Stimulated activated effector memory CD8-positive, alpha-beta T cell treated with anti-CD3 and anti-CD28 coated beads, Interleukin-12 subunit alpha, Interleukin-12 subunit beta, amount 100 ng/mL, for 72 hours (primary cell): ENCODE measurements at regions not wholly inside any gene's neighbourhood (a gene's known extent, or its start where the extent isn't known, plus 50 kb on each side); places are given as distances from the start of the nearest gene placed in this dataset.

Source experiments
- ATAC-seq: fragments of 150-1000 bp; cut with Tn5 transposase; 2 replicates; pipeline ENCODE4 v1.10.0; 2021
- DNase-seq, 2 donors: peaks; one replicate each; pipeline ENCODE4 v3.0.0; 2021 to 2022; ENCODE audit warnings: low spot score in 2 of 2
- H3K27ac Mint-ChIP-seq: one replicate; pipeline ENCODE4 v1.8.0; 2022; ENCODE audit warnings: mild to moderate bottlenecking, mixed read lengths
- H3K36me3 Mint-ChIP-seq: one replicate; pipeline ENCODE4 v1.8.0; 2022; ENCODE audit warnings: mild to moderate bottlenecking, mixed read lengths
- H3K4me1 Mint-ChIP-seq: one replicate; pipeline ENCODE4 v1.8.0; 2022; ENCODE audit warnings: mixed read lengths
- H3K4me3 Mint-ChIP-seq: one replicate; pipeline ENCODE4 v1.8.0; 2022; ENCODE audit warnings: mild to moderate bottlenecking, mixed read lengths
- H3K9me3 Mint-ChIP-seq: one replicate; pipeline ENCODE4 v1.8.0; 2022; ENCODE audit warnings: mixed read lengths

GRCh38 chr5:17690473-17690872, 56.2 kb downstream of the TAF11L14 start:
- ATAC-seq (no peak), DNase-seq (no peak)
- no peak overlapping the region for H3K4me3 Mint-ChIP-seq
- peaks cover 30% of the 10 kb centered on the region for H3K9me3 Mint-ChIP-seq
- H3K27ac Mint-ChIP-seq: no peak overlapping the region
- no peaks in the 10 kb centered on the region for H3K36me3 Mint-ChIP-seq
- no peaks in the 10 kb centered on the region for H3K4me1 Mint-ChIP-seq

GRCh38 chr5:17691762-17692161, 57.5 kb downstream of the TAF11L14 start:
- Mint-ChIP-seq H3K4me1 (no peaks in the 10 kb centered on the region), H3K27ac (no peak overlapping the region)

GRCh38 chr5:17694371-17694770, 60.1 kb downstream of the TAF11L14 start:
- Mint-ChIP-seq H3K4me1 (no peaks in the 10 kb centered on the region), H3K27ac (no peak overlapping the region), H3K9me3 (peaks cover 27% of the 10 kb centered on the region), H3K4me3 (no peak overlapping the region), H3K36me3 (no peaks in the 10 kb centered on the region)
- DNase-seq (no peak), ATAC-seq (no peak)

More at GRCh38 chr5:17691762-17692161, 57.5 kb downstream of the TAF11L14 start:
- no peak for DNase-seq
- ATAC-seq: no peak
- Mint-ChIP-seq H3K9me3 (peaks cover 27% of the 10 kb centered on the region), H3K36me3 (no peaks in the 10 kb centered on the region), H3K4me3 (no peak overlapping the region)

GRCh38 chr5:17694914-17695313, 60.7 kb downstream of the TAF11L14 start:
- ATAC-seq: no peak
- Mint-ChIP-seq H3K4me3 (no peak overlapping the region), H3K9me3 (peaks cover 27% of the 10 kb centered on the region), H3K4me1 (no peaks in the 10 kb centered on the region), H3K36me3 (no peaks in the 10 kb centered on the region), H3K27ac (no peak overlapping the region)
- no peak for DNase-seq

- Mint-ChIP-seq H3K4me1 (no peaks in the 10 kb centered on the region), H3K9me3 (peaks cover 24% of the 10 kb centered on the region), H3K27ac (no peak overlapping the region), H3K4me3 (no peak overlapping the region), H3K36me3 (no peaks in the 10 kb centered on the region)
- DNase-seq: no peak
- ATAC-seq: no peak
Observed at GRCh38 chr5:17696627-17697026, 62.4 kb downstream of the TAF11L14 start.

- Mint-ChIP-seq H3K9me3 (peaks cover 21% of the 10 kb centered on the region), H3K36me3 (no peaks in the 10 kb centered on the region), H3K4me1 (no peaks in the 10 kb centered on the region), H3K27ac (no peak overlapping the region), H3K4me3 (no peak overlapping the region)
- no peak for DNase-seq
- ATAC-seq: no peak
Observed at GRCh38 chr5:17697671-17698070, 63.4 kb downstream of the TAF11L14 start.

GRCh38 chr5:17709011-17709710, 74.9 kb downstream of the TAF11L14 start:
- Mint-ChIP-seq H3K27ac (no peak overlapping the region), H3K36me3 (no peaks in the 10 kb centered on the region), H3K9me3 (peaks cover 19% of the 10 kb centered on the region), H3K4me3 (no peak overlapping the region), H3K4me1 (no peaks in the 10 kb centered on the region)
- DNase-seq: no peak
- no peak for ATAC-seq

GRCh38 chr5:17713301-17713700, 79.0 kb downstream of the TAF11L14 start:
- Mint-ChIP-seq H3K4me3 (no peak overlapping the region), H3K9me3 (peaks cover 14% of the 10 kb centered on the region), H3K36me3 (no peaks in the 10 kb centered on the region), H3K27ac (no peak overlapping the region), H3K4me1 (no peaks in the 10 kb centered on the region)
- no peak for ATAC-seq
- DNase-seq: no peak

- Mint-ChIP-seq H3K9me3 (peaks cover 14% of the 10 kb centered on the region), H3K36me3 (no peaks in the 10 kb centered on the region), H3K27ac (no peak overlapping the region), H3K4me3 (no peak overlapping the region), H3K4me1 (no peaks in the 10 kb centered on the region)
- ATAC-seq: no peak
- no peak for DNase-seq
Observed at GRCh38 chr5:17714186-17714585, 79.9 kb downstream of the TAF11L14 start.

- no peak for DNase-seq
- H3K36me3 Mint-ChIP-seq: no peaks in the 10 kb centered on the region
- no peak overlapping the region for H3K27ac Mint-ChIP-seq
- H3K4me1 Mint-ChIP-seq: no peaks in the 10 kb centered on the region
- H3K9me3 Mint-ChIP-seq: peaks cover 4% of the 10 kb centered on the region
- ATAC-seq: no peak
- no peak overlapping the region for H3K4me3 Mint-ChIP-seq
Observed at GRCh38 chr5:17719592-17719991, 85.3 kb downstream of the TAF11L14 start.

GRCh38 chr5:17720071-17720470, 85.8 kb downstream of the TAF11L14 start:
- H3K9me3 Mint-ChIP-seq: peaks cover 5% of the 10 kb centered on the region
- no peaks in the 10 kb centered on the region for H3K36me3 Mint-ChIP-seq
- no peaks in the 10 kb centered on the region for H3K4me1 Mint-ChIP-seq
- H3K4me3 Mint-ChIP-seq: no peak overlapping the region
- ATAC-seq (no peak), DNase-seq (no peak)
- H3K27ac Mint-ChIP-seq: no peak overlapping the region

- no peaks in the 10 kb centered on the region for H3K36me3 Mint-ChIP-seq
- peaks cover 2% of the 10 kb centered on the region for H3K9me3 Mint-ChIP-seq
- H3K4me1 Mint-ChIP-seq: no peaks in the 10 kb centered on the region
- DNase-seq (no peak), ATAC-seq (no peak)
- no peak overlapping the region for H3K4me3 Mint-ChIP-seq
- no peak overlapping the region for H3K27ac Mint-ChIP-seq
Observed at GRCh38 chr5:17723876-17724275, 89.6 kb downstream of the TAF11L14 start.

- no peak overlapping the region for H3K4me3 Mint-ChIP-seq
- DNase-seq (no peak), ATAC-seq (no peak)
- H3K27ac Mint-ChIP-seq: no peak overlapping the region
- no peaks in the 10 kb centered on the region for H3K4me1 Mint-ChIP-seq
- no peaks in the 10 kb centered on the region for H3K36me3 Mint-ChIP-seq
- H3K9me3 Mint-ChIP-seq: peaks cover 11% of the 10 kb centered on the region
Observed at GRCh38 chr5:17727098-17727497, 92.8 kb downstream of the TAF11L14 start.

- ATAC-seq: no peak
- no peaks in the 10 kb centered on the region for H3K36me3 Mint-ChIP-seq
- H3K4me3 Mint-ChIP-seq: no peak overlapping the region
Observed at GRCh38 chr5:17730421-17730820, 96.2 kb downstream of the TAF11L14 start.

GRCh38 chr5:17732351-17732923, 98.2 kb downstream of the TAF11L14 start:
- no peak for DNase-seq
- no peak overlapping the region for H3K27ac Mint-ChIP-seq
- no peaks in the 10 kb centered on the region for H3K36me3 Mint-ChIP-seq
- no peak overlapping the region for H3K4me3 Mint-ChIP-seq
- peaks cover 17% of the 10 kb centered on the region for H3K9me3 Mint-ChIP-seq
- ATAC-seq: no peak
- no peaks in the 10 kb centered on the region for H3K4me1 Mint-ChIP-seq

More at GRCh38 chr5:17730421-17730820, 96.2 kb downstream of the TAF11L14 start:
- Mint-ChIP-seq H3K9me3 (peaks cover 11% of the 10 kb centered on the region), H3K4me1 (no peaks in the 10 kb centered on the region), H3K27ac (no peak overlapping the region)
- no peak for DNase-seq

- DNase-seq: no peak
- H3K9me3 Mint-ChIP-seq: peaks cover 21% of the 10 kb centered on the region
- no peak overlapping the region for H3K27ac Mint-ChIP-seq
- no peaks in the 10 kb centered on the region for H3K4me1 Mint-ChIP-seq
- ATAC-seq: no peak
- H3K36me3 Mint-ChIP-seq: no peaks in the 10 kb centered on the region
- no peak overlapping the region for H3K4me3 Mint-ChIP-seq
Observed at GRCh38 chr5:17734011-17734410, 99.8 kb downstream of the TAF11L14 start.
